ENCODE measurements at regions not wholly inside any gene's neighbourhood (a gene's known extent, or its start where the extent isn't known, plus 50 kb on each side); places are given as distances from the start of the nearest gene placed in this dataset.

GRCh38 chr16:6428861-6429260 is 903.8 kb upstream of the RBFOX1 start:
- TF ChIP-seq MYC (IDR thresholded peaks at IDR 0.05; ENCODE audit: low read depth, low read length): no peak
- TF ChIP-seq CTCF (IDR thresholded peaks at IDR 0.05; ENCODE audit: low read depth, low read length): no peak
- no peak overlapping the region for H3K4me3 ChIP-seq (ENCODE audit: low read depth, low read length)
- DNase-seq (ENCODE audit: low read depth): no peak

- TF ChIP-seq POLR2A (IDR thresholded peaks at IDR 0.05; ENCODE audit: extremely low read depth, insufficient read length) (no peak), MYC (IDR thresholded peaks at IDR 0.05; ENCODE audit: low read depth, low read length) (no peak), MAX (IDR thresholded peaks at IDR 0.05; ENCODE audit: low read depth, low read length) (no peak), CTCF (IDR thresholded peaks at IDR 0.05; ENCODE audit: low read depth, low read length) (no peak)
- H3K4me3 ChIP-seq (ENCODE audit: low read depth, low read length): no peak overlapping the region
- DNase-seq (ENCODE audit: low read depth): no peak
Observed at GRCh38 chr16:6427621-6428020, 905.0 kb upstream of the RBFOX1 start.

GRCh38 chr16:6407596-6407995 is 925.0 kb upstream of the RBFOX1 start:
- no peak overlapping the region for H3K4me3 ChIP-seq (ENCODE audit: low read depth, low read length)
- no peak for TF ChIP-seq POLR2A (IDR thresholded peaks at IDR 0.05; ENCODE audit: extremely low read depth, insufficient read length)
- no peak for TF ChIP-seq MAX (IDR thresholded peaks at IDR 0.05; ENCODE audit: low read depth, low read length)
- no peak for TF ChIP-seq MYC (IDR thresholded peaks at IDR 0.05; ENCODE audit: low read depth, low read length)
- no peak for TF ChIP-seq CTCF (IDR thresholded peaks at IDR 0.05; ENCODE audit: low read depth, low read length)
- DNase-seq (ENCODE audit: low read depth): no peak

GRCh38 chr16:6406028-6406427 is 926.6 kb upstream of the RBFOX1 start:
- H3K4me3 ChIP-seq (ENCODE audit: low read depth, low read length): no peak overlapping the region
- no peak for TF ChIP-seq MYC (IDR thresholded peaks at IDR 0.05; ENCODE audit: low read depth, low read length)
- no peak for TF ChIP-seq MAX (IDR thresholded peaks at IDR 0.05; ENCODE audit: low read depth, low read length)
- TF ChIP-seq CTCF (IDR thresholded peaks at IDR 0.05; ENCODE audit: low read depth, low read length): no peak
- no peak for TF ChIP-seq POLR2A (IDR thresholded peaks at IDR 0.05; ENCODE audit: extremely low read depth, insufficient read length)
- no peak for DNase-seq (ENCODE audit: low read depth)

- H3K4me3 ChIP-seq (ENCODE audit: low read depth, low read length): no peak overlapping the region
- DNase-seq (ENCODE audit: low read depth): no peak
- TF ChIP-seq CTCF (IDR thresholded peaks at IDR 0.05; ENCODE audit: low read depth, low read length) (no peak), POLR2A (IDR thresholded peaks at IDR 0.05; ENCODE audit: extremely low read depth, insufficient read length) (no peak), MYC (IDR thresholded peaks at IDR 0.05; ENCODE audit: low read depth, low read length) (no peak), MAX (IDR thresholded peaks at IDR 0.05; ENCODE audit: low read depth, low read length) (no peak)
Observed at GRCh38 chr16:6382924-6383459, 949.7 kb upstream of the RBFOX1 start.

- TF ChIP-seq MAX (IDR thresholded peaks at IDR 0.05; ENCODE audit: low read depth, low read length) (no peak), POLR2A (IDR thresholded peaks at IDR 0.05; ENCODE audit: extremely low read depth, insufficient read length) (no peak), MYC (IDR thresholded peaks at IDR 0.05; ENCODE audit: low read depth, low read length) (no peak), CTCF (IDR thresholded peaks at IDR 0.05; ENCODE audit: low read depth, low read length) (no peak)
- H3K4me3 ChIP-seq (ENCODE audit: low read depth, low read length): no peak overlapping the region
- no peak for DNase-seq (ENCODE audit: low read depth)
Observed at GRCh38 chr16:6381896-6382295, 950.7 kb upstream of the RBFOX1 start.
